ACC112 (cell line): ENCODE measurements at regions not wholly inside any gene's neighbourhood (a gene's known extent, or its start where the extent isn't known, plus 50 kb on each side); places are given as distances from the start of the nearest gene placed in this dataset.

Experiments used
- H2AFZ ChIP-seq: fragments of 200-600 bp; sonication (generic); one replicate; pipeline ENCODE4 v1.6.0; 2017; ENCODE audit warnings: antibody characterized with exemption, low read length; ENCODE audit not compliant: unreplicated experiment
- H3K27ac ChIP-seq: fragments of 200-600 bp; sonication (generic); 2 replicates; pipeline ENCODE4 v1.5.1; 2014; ENCODE audit warnings: low read depth, mild to moderate bottlenecking, antibody characterized with exemption, low read length, moderate library complexity
- H3K27me3 ChIP-seq: fragments of 200-600 bp; sonication (generic); 2 replicates; pipeline ENCODE4 v1.6.1; 2014; ENCODE audit warnings: mild to moderate bottlenecking, antibody characterized with exemption, low read length, moderate library complexity, mixed read lengths; ENCODE audit not compliant: insufficient read depth
- H3K36me3 ChIP-seq: fragments of 200-600 bp; sonication (generic); 2 replicates; pipeline ENCODE4 v1.6.1; 2016; ENCODE audit warnings: mild to moderate bottlenecking, antibody characterized with exemption, low read length, moderate library complexity, mixed read lengths; ENCODE audit not compliant: insufficient read depth
- H3K4me1 ChIP-seq: fragments of 200-600 bp; sonication (generic); one replicate; pipeline ENCODE4 v1.6.1; 2016; ENCODE audit warnings: low read length, mixed read lengths; ENCODE audit not compliant: insufficient read depth, unreplicated experiment, control insufficient read depth
- H3K4me3 ChIP-seq: fragments of 200-600 bp; sonication (generic); 2 replicates; pipeline ENCODE4 v1.5.1; 2014; ENCODE audit warnings: mild to moderate bottlenecking, low read depth, low read length
- H3K79me2 ChIP-seq: fragments of 200-600 bp; sonication (generic); one replicate; pipeline ENCODE4 v1.6.0; 2016; ENCODE audit warnings: low read length; ENCODE audit not compliant: control insufficient read depth, unreplicated experiment, insufficient read depth

GRCh38 chr9:105886136-105886535 lies 191.8 kb downstream of the TMEM38B start:
- H2AFZ ChIP-seq = no peak overlapping the region
- no peaks in the 10 kb centered on the region for H3K79me2 ChIP-seq
- no peak overlapping the region for H3K4me3 ChIP-seq
- no peaks in the 10 kb centered on the region for H3K36me3 ChIP-seq
- no peaks in the 10 kb centered on the region for H3K27me3 ChIP-seq
- H3K27ac ChIP-seq = no peak overlapping the region
- H3K4me1 ChIP-seq = no peaks in the 10 kb centered on the region

- H3K27ac ChIP-seq = no peak overlapping the region
- no peak overlapping the region for H2AFZ ChIP-seq
- H3K79me2 ChIP-seq = no peaks in the 10 kb centered on the region
- no peaks in the 10 kb centered on the region for H3K27me3 ChIP-seq
- H3K4me1 ChIP-seq = no peaks in the 10 kb centered on the region
- H3K4me3 ChIP-seq = no peak overlapping the region
- H3K36me3 ChIP-seq = no peaks in the 10 kb centered on the region
Measured at GRCh38 chr9:105887679-105888078, 193.3 kb downstream of the TMEM38B start.

- Histone ChIP-seq H3K27ac (no peak overlapping the region), H3K79me2 (no peaks in the 10 kb centered on the region), H3K36me3 (no peaks in the 10 kb centered on the region), H3K4me1 (no peaks in the 10 kb centered on the region), H3K4me3 (no peak overlapping the region), H3K27me3 (no peaks in the 10 kb centered on the region), H2AFZ (no peak overlapping the region)
Measured at GRCh38 chr9:105890046-105890822, 195.9 kb downstream of the TMEM38B start.

- no peaks in the 10 kb centered on the region for H3K79me2 ChIP-seq
- H3K27ac ChIP-seq = no peak overlapping the region
- H3K4me3 ChIP-seq = no peak overlapping the region
- H3K36me3 ChIP-seq = no peaks in the 10 kb centered on the region
- H3K4me1 ChIP-seq = no peaks in the 10 kb centered on the region
- no peak overlapping the region for H2AFZ ChIP-seq
- H3K27me3 ChIP-seq = no peaks in the 10 kb centered on the region
Measured at GRCh38 chr9:105900123-105900522, 205.8 kb downstream of the TMEM38B start.

- no peaks in the 10 kb centered on the region for H3K36me3 ChIP-seq
- no peaks in the 10 kb centered on the region for H3K27me3 ChIP-seq
- H3K27ac ChIP-seq = no peak overlapping the region
- H3K79me2 ChIP-seq = no peaks in the 10 kb centered on the region
- no peak overlapping the region for H3K4me3 ChIP-seq
- H2AFZ ChIP-seq = no peak overlapping the region
- H3K4me1 ChIP-seq = no peaks in the 10 kb centered on the region
Measured at GRCh38 chr9:105901514-105902109, 207.3 kb downstream of the TMEM38B start.

- no peak overlapping the region for H3K27ac ChIP-seq
- H2AFZ ChIP-seq = no peak overlapping the region
- H3K36me3 ChIP-seq = no peaks in the 10 kb centered on the region
- H3K79me2 ChIP-seq = no peaks in the 10 kb centered on the region
- no peaks in the 10 kb centered on the region for H3K4me1 ChIP-seq
- no peaks in the 10 kb centered on the region for H3K27me3 ChIP-seq
- H3K4me3 ChIP-seq = no peak overlapping the region
Measured at GRCh38 chr9:105908069-105908468, 213.7 kb downstream of the TMEM38B start.

- Histone ChIP-seq H3K4me3 (no peak overlapping the region), H3K36me3 (no peaks in the 10 kb centered on the region), H3K4me1 (no peaks in the 10 kb centered on the region), H2AFZ (no peak overlapping the region), H3K27ac (no peak overlapping the region), H3K27me3 (no peaks in the 10 kb centered on the region), H3K79me2 (no peaks in the 10 kb centered on the region)
Measured at GRCh38 chr9:105911104-105911911, 217.0 kb downstream of the TMEM38B start.

GRCh38 chr9:105912157-105912862 lies 218.0 kb downstream of the TMEM38B start:
- Histone ChIP-seq H3K4me3 (no peak overlapping the region), H2AFZ (no peak overlapping the region), H3K36me3 (no peaks in the 10 kb centered on the region), H3K27me3 (no peaks in the 10 kb centered on the region), H3K27ac (no peak overlapping the region), H3K4me1 (no peaks in the 10 kb centered on the region), H3K79me2 (no peaks in the 10 kb centered on the region)

GRCh38 chr9:105912863-105913516 lies 218.6 kb downstream of the TMEM38B start:
- no peak overlapping the region for H2AFZ ChIP-seq
- H3K79me2 ChIP-seq = no peaks in the 10 kb centered on the region
- H3K27ac ChIP-seq = no peak overlapping the region

More at GRCh38 chr9:105912863-105913516, 218.6 kb downstream of the TMEM38B start:
- H3K27me3 ChIP-seq = no peaks in the 10 kb centered on the region
- no peak overlapping the region for H3K4me3 ChIP-seq
- H3K36me3 ChIP-seq = no peaks in the 10 kb centered on the region
- no peaks in the 10 kb centered on the region for H3K4me1 ChIP-seq
